ENCODE measurements at regions not wholly inside any gene's neighbourhood (a gene's known extent, or its start where the extent isn't known, plus 50 kb on each side); places are given as distances from the start of the nearest gene placed in this dataset.

DNA sequence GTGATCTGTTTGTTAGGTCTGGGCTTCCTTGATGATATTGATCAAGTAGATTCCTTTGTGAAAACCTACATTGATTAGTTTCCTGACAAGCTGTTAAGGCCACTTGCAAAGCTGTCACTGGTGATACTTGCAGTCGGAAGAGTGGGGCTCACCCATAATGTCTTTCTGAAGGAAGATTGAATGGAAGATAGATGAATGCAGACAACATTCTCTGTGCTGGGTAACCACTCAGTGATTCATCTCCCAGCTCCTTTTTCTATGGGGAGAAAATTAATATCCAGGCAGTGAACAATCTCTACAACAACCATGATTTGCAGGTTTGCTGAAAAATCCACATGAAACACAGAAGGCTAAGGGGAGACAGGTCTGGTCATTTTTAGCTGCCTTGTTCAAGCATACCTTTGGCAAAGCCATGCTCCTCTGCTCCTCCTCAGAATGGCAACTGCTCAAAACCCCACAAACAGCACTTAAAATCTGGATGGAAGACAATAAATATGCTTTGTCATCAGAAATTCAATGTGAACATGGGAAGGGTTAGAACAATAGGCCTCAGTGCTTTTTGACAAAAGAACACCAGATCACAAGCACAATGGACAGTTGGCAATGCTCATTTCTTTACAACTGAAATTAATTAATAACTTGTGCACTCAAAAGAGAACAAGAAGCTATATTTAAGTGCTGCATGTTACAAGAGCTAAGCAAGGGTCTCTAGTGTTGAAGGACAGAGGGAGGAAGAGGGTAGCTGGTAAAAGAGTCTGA is 495.4 kb downstream of the TOX3 start:
- Histone ChIP-seq H3K9me3 (ENCODE audit: control insufficient read depth in 1 of 2, insufficient read depth in 1 of 2, low read length in 2 of 2) (peaks cover 3 to 7% of the 10 kb centered on the region in 2 experiments), H3K4me1 (ENCODE audit: insufficient read depth, low read length) (no peaks in the 10 kb centered on the region), H3K36me3 (ENCODE audit: insufficient read depth, low read length) (no peaks in the 10 kb centered on the region), H3K27ac (ENCODE audit: low read depth in 1 of 2, low read length in 2 of 2) (no peak overlapping the region), H3K4me3 (ENCODE audit: low read length) (no peak overlapping the region), H3K27me3 (ENCODE audit: control insufficient read depth in 1 of 2, insufficient read depth in 2 of 2, low read length in 2 of 2) (no peaks in the 10 kb centered on the region)
- Mint-ChIP-seq H3K4me3 (no peak overlapping the region), H3K27me3 (no peaks in the 10 kb centered on the region), H3K9me3 (peaks cover 3% of the 10 kb centered on the region), H3K27ac (no peak overlapping the region), H3K4me1 (ENCODE audit: low read depth) (no peaks in the 10 kb centered on the region), H3K36me3 (ENCODE audit: low read depth) (no peaks in the 10 kb centered on the region)
- TF ChIP-seq, protein P1, sequence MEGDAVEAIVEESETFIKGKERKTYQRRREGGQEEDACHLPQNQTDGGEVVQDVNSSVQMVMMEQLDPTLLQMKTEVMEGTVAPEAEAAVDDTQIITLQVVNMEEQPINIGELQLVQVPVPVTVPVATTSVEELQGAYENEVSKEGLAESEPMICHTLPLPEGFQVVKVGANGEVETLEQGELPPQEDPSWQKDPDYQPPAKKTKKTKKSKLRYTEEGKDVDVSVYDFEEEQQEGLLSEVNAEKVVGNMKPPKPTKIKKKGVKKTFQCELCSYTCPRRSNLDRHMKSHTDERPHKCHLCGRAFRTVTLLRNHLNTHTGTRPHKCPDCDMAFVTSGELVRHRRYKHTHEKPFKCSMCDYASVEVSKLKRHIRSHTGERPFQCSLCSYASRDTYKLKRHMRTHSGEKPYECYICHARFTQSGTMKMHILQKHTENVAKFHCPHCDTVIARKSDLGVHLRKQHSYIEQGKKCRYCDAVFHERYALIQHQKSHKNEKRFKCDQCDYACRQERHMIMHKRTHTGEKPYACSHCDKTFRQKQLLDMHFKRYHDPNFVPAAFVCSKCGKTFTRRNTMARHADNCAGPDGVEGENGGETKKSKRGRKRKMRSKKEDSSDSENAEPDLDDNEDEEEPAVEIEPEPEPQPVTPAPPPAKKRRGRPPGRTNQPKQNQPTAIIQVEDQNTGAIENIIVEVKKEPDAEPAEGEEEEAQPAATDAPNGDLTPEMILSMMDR (IDR thresholded peaks at IDR 0.05), result no peak
- intact Hi-C loops (cut with DNase I, micrococcal nuclease), result no loop called here
- CTCF ChIA-PET, result no interaction called here
- POLR2A ChIA-PET, result no interaction called here
- DNase-seq (no peak), ATAC-seq (ENCODE audit: poor library complexity) (no peak)

DNA sequence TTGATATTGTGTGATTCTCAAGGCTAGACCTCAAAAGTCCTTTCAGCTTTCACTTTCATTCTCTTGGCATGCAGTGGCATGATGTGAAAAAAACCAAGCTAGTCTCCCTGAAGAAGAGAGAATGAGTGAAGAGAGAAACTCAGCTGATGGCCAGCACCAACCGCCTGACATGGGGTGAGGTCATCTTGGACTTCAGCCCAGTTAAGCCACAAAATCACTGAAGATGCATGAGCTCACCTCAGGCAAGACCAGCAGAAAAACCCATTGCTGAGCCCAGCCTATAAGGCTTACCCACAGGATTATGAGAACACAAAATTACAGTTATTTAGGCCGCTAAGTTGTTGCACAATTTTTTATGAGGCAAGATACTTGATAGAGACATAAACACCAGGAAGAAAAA is 496.5 kb downstream of the TOX3 start:
- no peak for DNase-seq
- H3K27ac ChIP-seq (ENCODE audit: low read depth in 1 of 2, low read length in 2 of 2), result no peak overlapping the region

DNA sequence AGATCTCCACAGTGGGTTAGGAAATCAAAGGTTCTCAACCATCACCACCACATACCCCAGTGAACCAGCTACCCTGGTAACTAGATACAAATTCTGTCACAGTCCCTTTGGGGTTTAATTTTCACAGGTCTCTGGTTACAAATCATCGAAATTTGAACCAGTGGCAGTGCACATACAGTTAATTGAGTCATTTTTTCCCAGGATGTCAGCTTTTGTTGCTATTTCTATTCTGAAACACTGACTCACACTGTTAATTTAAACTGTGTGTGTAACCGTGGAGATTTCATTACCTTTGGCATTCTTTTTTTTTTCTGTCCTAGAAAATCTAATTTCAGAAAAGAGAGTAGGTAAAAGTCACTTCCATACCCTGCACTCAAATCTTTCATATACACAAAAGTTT is 511.5 kb downstream of the TOX3 start:
- TF ChIP-seq, protein P1 (IDR thresholded peaks at IDR 0.05), result no peak
- intact Hi-C loops (cut with DNase I, micrococcal nuclease), result no loop called here
- Mint-ChIP-seq H3K36me3 (ENCODE audit: low read depth) (no peaks in the 10 kb centered on the region), H3K4me3 (no peak overlapping the region), H3K9me3 (peaks cover 2% of the 10 kb centered on the region), H3K27ac (no peak overlapping the region), H3K4me1 (ENCODE audit: low read depth) (no peaks in the 10 kb centered on the region), H3K27me3 (no peaks in the 10 kb centered on the region)
- H3K4me3 ChIP-seq (ENCODE audit: low read length), result no peak overlapping the region
- no peaks in the 10 kb centered on the region for H3K4me1 ChIP-seq (ENCODE audit: insufficient read depth, low read length)
- H3K36me3 ChIP-seq (ENCODE audit: insufficient read depth, low read length), result no peaks in the 10 kb centered on the region
- H3K27ac ChIP-seq (ENCODE audit: low read depth in 1 of 2, low read length in 2 of 2), result no peak overlapping the region
- CTCF ChIA-PET, result no interaction called here
- ATAC-seq (ENCODE audit: poor library complexity) (no peak), DNase-seq (no peak)
- H3K9me3 ChIP-seq (ENCODE audit: control insufficient read depth in 1 of 2, insufficient read depth in 1 of 2, low read length in 2 of 2), result peaks cover 0 to 4% of the 10 kb centered on the region in 2 experiments
- H3K27me3 ChIP-seq (ENCODE audit: control insufficient read depth in 1 of 2, insufficient read depth in 2 of 2, low read length in 2 of 2), result no peaks in the 10 kb centered on the region
- POLR2A ChIA-PET, result no interaction called here

More for the DNA sequence above, 496.5 kb downstream of the TOX3 start:
- CTCF ChIA-PET, result no interaction called here
- ATAC-seq (ENCODE audit: poor library complexity), result no peak
- H3K36me3 ChIP-seq (ENCODE audit: insufficient read depth, low read length), result no peaks in the 10 kb centered on the region
- Mint-ChIP-seq H3K4me3 (no peak overlapping the region), H3K9me3 (peaks cover 3% of the 10 kb centered on the region), H3K36me3 (ENCODE audit: low read depth) (no peaks in the 10 kb centered on the region), H3K27me3 (no peaks in the 10 kb centered on the region), H3K4me1 (ENCODE audit: low read depth) (no peaks in the 10 kb centered on the region), H3K27ac (no peak overlapping the region)
- TF ChIP-seq, protein P1 (IDR thresholded peaks at IDR 0.05), result no peak
- no peaks in the 10 kb centered on the region for H3K4me1 ChIP-seq (ENCODE audit: insufficient read depth, low read length)
- no peak overlapping the region for H3K4me3 ChIP-seq (ENCODE audit: low read length)
- H3K9me3 ChIP-seq (ENCODE audit: control insufficient read depth in 1 of 2, insufficient read depth in 1 of 2, low read length in 2 of 2), result peaks cover 3 to 10% of the 10 kb centered on the region in 2 experiments
- intact Hi-C loops (cut with DNase I, micrococcal nuclease), result no loop called here
- POLR2A ChIA-PET, result no interaction called here
- H3K27me3 ChIP-seq (ENCODE audit: control insufficient read depth in 1 of 2, insufficient read depth in 2 of 2, low read length in 2 of 2), result no peaks in the 10 kb centered on the region
